HG02588 (cell line): ENCODE measurements at regions not wholly inside any gene's neighbourhood (a gene's known extent, or its start where the extent isn't known, plus 50 kb on each side); places are given as distances from the start of the nearest gene placed in this dataset.
"Not testable (repeated sequence)": the region's sequence is repeated elsewhere in the genome, so short reads cannot be mapped to it uniquely, and the experiment has no call there.

Experiments used
- ATAC-seq: cut with Tn5 transposase; IDR thresholded peaks from one replicate; pipeline ENCODE4 v1.9.1; 2021; ENCODE audit warnings: mild to moderate bottlenecking, moderate library complexity; ENCODE audit not compliant: unreplicated experiment

DNA sequence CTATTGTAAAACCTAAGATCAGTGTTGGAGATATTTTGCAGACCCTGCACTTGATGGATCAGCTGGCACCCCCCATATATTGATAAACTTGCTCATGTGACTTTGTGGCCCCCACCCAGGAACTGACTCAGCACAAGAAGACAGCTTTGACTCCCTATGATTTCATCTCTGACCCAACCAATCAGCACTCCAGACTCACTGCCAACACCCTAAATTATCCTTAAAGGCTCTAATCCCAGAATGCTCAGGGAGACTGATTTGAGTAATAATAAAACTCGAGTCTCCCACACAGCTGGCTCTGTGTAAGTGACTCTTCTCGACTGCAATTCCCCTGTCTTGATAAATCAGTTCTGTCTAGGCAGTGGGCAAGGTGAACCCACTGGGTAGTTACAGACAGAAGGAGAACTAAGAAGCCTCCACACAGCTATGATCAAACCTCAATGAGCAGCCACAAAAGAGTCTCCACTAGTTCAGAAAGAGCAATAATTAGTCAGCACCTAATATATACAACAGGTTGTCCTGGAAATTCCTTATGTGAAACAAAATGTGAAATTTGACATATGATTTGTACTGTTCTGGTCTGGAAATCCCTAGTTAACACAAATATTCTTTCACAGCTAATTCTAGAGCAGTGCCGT lies 52.2 kb downstream of the ACTL7B start:
- ATAC-seq, result no peak

DNA sequence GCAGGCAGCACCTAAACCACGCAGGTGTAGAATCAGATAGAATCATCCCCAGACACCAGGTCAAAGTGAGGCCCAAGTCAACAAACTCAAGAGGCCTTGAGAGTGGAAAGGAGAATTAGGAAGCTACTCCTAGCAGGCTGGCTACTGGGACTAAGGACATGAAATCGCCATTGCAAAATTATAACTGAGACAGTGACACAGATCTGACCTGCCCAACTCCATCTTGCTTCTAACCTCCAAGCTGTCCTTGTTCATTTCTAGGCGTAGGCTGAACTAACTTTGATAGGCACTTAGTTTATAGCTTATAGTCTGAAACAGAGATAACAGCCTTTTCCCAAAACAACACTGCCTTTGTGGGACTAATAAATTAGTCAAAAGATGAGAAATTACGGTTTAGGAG lies 52.8 kb downstream of the ACTL7B start:
- ATAC-seq, result no peak

DNA sequence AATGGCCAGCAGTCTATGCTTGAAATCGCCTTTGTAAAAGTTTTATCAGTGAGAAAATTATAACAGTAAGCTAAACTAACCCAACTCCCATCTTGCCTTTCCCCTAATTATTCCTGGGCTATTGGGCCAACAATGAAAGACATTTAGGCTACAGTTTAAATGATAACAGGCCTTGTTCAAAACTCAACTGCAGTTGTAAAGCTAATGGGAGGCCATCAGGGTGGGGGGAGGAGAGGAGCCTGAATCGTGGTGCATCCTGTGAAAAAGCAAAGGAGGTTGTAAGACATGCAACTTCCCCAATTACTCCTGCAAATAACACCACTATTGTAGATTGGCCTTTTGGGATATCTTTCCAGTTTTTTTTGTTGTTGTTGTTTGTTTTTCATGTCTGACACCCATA lies 53.8 kb downstream of the ACTL7B start:
- no peak for ATAC-seq

DNA sequence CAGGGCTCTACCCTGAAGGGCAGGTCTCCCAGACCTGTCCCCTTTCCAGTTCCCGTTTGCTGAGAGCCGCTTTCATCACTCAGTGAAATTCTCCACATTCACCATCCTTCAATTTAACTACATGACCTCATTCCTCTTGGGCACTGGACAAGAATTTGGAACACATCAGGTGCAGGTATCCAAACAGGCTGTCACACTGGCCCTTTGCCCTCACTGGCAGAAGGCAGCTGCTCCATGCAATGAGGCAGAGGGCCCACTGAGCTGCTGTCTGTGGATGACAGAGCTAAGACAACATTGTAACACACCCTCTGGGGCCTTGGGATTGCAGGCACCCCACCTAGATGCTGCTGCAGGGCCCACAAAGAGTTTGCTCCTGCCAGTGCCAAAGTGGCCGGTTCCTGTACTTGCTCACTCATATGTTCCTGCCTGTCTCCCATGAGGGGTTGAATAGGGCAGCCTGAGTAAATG lies 55.1 kb downstream of the ACTL7B start:
- ATAC-seq, result no peak

DNA sequence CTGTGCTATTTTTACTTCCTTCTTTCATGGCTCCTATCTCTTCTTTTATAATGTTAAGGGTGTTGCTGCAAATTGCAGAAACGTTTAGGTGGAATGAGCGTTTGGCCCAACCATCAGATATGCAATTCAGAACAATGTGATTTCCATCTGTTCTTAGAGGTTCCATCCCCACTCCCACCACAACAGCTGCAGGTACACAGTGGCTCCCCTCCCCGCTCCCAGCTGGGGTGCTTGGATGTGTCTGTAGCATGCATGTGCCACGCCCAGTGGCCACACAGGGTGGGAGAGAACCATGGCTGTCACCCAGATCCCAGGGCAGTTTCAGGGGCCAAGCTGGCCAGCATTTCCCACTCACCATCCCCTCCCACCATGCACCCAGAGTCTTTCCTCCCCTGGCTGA lies 62.2 kb downstream of the ACTL7B start:
- no peak for ATAC-seq

DNA sequence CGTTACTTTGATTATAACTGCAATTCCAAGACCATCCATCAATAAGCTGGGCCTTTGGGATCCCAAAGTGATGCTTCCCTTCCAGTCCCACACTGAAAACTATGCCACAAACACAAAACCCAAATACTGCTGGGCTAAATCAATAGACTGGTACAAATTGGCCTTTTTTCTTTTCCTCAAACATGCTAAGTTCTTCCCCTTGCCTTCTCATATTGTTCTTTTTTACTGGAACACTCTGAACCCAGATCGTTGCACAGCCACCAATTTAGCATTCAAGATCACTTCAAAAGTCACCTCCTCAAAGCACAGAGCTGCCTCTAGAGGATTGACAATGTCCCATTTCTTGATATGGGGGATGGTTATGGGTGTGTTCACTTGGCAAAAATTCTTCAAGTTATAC lies 66.0 kb downstream of the ACTL7B start:
- no peak for ATAC-seq

DNA sequence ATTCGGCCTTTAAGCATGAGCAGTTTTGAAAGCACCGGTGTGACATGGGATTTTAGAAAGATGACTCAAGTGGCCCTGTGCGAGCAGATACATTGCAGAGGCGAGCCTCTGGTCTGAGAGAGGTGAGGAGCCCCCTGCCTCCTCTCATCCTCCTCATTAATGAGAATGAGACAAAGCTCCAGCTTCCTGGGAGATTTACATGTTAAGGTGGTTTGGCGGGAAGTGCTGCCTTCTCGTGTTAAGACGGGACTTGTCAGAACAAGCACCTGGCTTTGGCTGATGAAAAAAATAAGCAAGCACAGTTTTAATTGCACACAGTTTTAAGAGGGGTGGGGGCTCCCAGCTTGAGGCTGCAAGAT lies 68.1 kb downstream of the ACTL7B start:
- ATAC-seq, result no peak

DNA sequence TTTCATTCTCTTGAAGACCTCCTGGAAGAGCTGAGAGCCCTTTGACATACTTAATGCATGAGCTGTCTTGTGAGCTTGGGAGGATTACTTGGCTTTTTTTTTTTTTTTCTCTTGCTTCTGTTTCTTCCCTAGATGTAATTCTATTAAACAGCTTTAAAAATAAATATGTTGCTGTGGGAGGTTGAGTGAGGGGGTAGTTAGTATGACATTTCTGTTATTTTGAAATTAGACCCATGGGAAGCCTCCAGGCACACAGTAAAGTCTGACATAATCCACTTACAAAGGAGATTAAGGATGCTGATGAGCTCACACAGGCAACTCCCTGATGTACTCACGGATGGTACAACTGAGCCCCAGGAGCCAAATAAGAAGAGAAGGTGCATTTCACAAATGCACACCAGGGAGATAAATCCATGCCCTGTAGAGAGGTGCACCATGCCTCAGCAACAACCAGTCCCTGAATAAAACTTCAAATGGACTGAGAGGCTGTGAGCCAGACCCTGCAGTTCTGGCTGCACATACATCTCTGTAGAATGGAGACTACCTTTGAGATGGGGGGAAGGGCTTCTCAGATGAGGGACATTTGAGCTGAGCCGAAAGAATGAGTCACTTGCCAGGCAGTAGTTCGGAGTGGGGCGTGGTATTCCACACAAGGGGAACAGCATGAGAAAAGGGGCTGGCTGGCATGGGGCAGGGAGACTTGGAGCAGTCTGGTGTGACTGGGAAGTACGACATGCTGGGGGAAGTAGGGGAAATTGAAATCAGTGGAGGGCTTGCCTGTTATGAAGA lies 68.7 kb downstream of the ACTL7B start:
- ATAC-seq, result no peak

DNA sequence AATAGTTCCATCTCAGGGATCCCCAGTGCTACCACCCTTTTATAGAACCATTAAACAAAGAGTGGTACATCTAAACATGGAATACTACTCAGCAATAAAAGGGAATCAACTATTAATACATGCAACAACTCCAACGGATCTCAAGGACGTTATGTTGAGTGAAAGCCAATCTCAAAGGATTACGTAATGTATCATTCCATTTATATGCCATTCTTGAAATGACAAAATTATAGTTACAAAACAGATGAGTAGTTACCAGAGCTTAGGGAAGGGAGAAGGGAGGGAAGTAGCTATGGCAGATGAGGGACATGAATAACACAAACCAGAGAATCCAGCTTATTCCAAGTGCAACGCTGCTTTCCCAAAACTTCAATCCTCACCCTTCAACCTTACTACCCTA lies 69.5 kb downstream of the ACTL7B start:
- ATAC-seq, result no peak

DNA sequence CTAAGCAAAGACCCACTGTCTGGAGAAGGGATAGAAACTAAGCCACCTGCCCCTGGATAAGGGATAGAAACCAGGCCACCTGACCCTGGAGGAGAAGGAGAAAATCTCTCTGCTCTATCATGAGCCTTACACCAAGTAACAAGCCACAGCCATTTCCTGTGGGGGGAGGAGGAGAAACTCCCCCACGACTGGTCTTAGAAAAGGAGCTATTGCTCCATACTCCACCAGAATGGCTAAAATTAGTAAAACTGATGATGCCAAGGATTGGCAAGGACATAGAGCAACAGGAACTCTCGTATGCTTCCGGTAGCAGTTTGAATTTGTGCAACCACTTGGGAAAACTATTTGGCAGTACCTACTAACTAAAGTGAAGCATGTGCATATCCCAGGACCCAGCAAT lies 70.8 kb downstream of the ACTL7B start:
- ATAC-seq, result no peak

DNA sequence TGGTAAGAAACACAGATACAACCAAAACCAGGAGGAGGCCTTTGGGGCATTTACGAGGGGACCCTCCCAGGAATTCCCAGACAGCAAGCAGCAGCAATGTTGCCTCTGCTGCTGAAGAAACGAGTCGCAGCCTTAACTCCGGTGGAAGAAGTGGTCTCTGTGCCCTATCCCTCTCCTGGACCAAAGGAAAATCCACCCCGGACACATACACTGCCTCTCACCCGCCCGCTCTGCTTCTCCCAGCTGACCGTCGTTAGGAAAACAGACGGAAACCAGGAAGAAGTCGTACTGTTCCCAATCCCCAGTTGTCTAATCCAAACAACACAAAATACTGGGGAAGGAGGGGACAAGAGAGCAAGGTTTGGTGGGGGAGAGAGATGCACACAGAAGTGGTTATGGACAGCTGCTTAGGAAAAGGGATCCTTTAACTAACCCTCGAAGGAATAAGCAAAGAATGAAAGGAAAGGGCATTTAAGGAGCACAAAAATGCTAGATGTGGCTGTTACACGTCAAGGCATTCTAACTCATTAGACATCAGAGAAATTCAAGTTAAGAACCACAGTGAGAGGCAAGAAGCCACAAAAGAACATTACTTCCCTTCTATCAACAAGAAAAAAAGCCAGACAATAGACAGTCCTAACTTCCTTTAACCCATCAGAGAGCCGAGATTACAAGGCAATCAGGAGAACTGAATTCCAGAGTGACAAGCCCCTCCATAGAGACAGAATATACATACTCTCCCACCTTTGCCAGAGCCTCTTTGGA lies 71.9 kb downstream of the ACTL7B start:
- ATAC-seq, result no peak

DNA sequence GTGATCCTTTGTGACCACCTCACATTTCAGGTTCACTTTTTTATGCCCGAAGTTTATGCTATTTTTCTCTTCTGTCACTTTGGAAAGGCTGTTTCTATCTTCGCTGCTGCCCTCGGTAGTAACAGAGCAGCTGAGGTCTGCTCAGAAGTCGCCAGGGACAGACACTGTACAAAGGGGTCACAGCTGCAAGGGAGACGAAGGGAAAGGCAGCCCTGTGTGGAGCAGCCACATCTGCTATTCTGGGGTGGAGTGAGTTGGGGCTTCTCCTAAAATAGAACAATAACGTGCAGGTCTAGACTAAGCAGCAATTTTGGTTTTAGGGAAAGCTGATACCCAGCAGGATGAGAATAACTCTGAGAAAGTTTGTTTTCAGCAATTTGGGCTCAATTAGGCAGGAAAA lies 72.5 kb downstream of the ACTL7B start:
- ATAC-seq, result no peak

DNA sequence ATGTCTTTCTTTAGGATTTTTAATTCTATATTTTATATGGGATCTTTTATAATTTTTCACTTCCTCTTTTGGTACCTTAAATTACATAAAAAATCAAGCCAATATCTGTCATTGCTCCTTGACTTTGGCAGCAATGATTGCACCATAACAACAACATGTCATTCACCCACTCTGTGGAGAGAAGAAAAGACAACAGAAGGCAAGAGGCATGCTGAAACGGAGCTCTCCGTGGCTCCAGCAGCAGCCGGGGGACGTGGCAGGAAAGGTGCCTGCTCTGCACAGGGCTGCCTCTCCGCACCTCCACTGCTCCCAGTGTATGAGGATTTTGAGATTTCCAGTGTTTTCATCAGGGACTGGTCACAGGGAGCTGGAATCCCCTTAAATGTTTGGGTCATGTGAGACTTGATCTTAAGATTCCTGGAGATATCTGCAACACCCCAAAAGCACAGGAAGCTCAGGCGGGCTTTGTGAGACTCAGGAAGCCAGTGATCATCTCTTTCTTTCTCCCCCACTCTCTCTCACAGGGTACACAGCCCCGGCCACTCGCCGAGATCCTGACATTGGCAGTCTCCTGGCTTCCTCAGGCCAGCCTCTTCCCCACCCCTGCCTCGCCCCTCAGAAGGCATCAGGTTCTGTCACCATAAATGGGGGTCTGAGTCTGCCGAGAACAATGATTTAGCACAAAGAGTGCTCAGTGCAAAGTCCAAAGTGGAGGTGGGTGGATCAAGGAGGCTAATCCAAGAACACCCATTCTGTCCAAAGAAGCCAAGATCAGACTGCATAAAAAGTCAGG lies 74.6 kb downstream of the ACTL7B start:
- no peak for ATAC-seq

DNA sequence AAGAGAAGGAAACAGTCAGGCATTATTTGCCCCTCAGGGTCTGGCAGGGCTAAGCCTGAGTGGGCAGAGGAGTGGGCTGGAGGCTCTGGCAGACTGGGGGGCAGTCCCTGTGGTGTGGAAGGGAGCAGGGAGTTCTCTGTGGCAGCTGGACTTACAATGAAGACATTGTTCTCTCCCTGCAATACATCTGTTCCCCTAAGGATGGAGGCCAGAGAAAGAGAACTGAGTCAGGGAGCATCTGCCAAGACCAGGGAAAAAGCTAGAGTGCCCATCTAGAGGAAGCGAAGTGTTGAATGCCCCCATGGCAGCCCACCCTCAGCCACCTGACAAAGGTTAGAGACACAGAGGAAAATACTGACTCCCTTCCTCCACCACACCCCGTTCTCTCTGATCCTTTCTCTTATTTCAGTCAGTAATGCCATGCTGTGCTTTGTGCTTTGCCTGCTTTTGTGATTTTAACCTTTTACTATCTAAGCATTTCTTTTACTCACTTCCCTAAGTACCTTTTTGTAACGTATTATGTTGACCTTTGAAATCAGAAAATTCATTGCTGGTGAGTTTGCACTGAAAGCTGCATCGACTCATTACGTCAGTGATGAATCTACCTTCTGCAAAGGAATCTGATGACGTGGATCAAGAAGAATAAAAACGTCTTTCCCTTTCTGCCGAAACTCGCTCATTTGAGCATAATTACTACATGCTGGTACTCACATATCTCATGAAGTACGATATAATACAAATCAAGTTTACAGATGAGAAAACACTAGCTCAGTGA lies 76.0 kb downstream of the ACTL7B start:
- no peak for ATAC-seq

DNA sequence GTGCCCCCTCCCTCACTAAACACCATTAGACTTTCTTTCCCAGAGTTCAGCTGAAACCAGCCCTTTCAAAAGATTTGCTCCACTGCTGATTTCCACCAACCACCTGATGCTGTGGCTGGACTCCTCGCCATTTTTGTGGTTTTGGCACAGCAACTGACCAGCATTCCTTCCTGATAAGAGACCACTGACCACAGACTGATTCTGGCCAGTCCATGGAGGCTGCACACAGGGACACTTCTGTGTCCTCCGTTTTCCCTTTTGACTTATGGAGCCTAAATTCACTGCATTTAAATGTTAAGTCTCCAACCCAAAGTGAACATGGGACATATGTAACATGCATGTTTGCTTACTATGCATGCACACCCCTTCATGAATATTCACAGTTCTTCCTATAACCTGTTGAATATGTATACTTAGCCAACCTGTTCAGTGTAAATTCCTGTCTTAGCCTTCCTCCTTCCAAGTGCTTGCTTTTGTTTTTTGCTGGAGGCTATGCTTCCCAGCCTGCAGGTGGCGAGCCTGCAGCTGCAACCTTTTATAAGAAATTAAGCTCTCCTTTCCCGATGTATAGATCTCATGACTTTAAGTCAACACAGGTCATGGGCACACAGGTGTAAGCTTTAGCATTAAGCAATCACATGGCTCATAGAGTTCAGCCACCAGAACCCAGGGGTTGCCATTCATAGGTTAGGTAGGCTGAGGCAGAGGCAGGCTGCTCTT lies 78.7 kb downstream of the ACTL7B start:
- ATAC-seq, result no peak

DNA sequence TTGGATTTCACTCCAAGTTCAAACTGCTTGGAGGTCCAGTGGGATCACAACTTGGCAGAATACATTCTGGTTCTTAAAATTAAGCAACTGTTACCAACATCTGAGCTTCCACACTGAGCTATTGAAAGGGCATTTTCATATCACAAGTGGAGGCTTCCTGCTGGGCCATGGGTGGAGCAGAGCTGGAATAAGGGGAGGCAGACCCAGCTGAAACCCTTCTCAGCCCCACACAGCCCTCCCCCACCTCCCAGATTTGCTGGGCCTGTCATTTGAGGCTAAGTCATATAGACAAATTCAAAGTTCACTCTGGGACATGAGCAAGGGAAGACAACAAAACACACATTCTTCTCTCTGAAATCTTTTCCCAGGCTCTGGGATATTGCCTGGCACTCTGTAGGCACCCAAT lies 79.9 kb downstream of the ACTL7B start:
- no peak for ATAC-seq

DNA sequence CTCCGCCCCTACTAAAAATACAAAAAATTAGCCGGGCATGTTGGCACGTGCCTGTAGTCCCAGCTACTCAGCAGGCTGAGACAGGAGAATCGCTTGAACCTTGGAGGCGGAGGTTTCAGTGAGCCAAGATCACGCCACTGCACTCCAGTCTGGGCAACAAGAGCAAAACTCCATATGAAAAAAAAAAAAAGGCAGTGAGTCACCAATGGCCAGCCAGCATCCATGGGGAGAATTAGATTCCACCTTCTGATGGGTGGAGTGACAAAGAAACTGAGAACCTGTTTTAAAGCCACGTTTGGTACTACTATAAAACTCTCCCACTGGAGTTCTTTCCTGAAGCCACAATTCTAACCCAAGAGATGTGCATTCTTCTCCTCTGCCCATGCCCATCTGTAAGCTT lies 81.7 kb downstream of the ACTL7B start:
- ATAC-seq, result not testable (repeated sequence)

DNA sequence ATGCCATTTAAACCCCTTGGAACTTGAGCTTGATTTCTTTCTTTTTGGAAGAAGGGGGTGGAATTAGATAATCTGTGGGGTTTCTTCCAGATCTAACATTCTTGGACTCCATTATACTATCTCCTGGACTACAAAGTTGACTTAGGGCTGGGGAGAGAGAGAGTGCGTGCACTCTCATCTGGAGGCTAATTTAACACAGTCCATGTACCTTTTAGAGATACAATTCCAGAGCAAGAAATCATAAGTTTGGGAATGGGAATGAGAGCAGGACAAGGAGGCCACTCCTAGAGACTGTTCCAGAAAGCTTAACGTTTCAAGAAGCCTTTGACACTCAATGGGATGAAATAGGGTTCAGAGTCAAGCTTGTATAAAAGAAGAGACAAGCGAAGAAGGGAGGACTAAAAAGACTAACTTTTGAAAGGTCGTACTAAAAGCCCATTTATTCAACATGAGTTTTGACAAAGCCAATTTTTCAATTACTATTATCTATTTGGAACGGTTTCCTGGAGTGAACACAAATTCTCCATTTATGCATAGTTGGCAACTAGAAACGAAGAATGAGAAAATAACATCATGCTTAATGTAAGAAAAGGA lies 83.4 kb downstream of the ACTL7B start:
- no peak for ATAC-seq

DNA sequence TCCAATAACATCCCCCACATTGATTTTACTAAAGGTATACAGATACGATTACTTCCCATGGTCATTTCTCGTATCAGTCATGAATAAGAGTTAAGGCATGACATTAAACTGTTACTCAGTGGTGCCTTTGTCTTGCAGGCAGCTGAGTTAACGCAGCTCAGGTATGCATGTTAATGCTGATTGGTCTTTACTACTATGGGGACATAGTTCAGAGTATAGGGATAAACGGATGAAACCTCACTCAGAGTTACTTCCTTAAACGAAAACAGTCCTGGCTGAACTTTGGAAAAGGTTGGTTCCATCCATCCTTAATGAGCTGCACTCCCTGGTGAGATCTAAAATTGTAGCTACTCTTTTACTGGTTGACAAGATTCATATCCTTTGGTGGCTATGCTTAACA lies 87.0 kb downstream of the ACTL7B start:
- ATAC-seq, result no peak
